ENCODE measurements at regions not wholly inside any gene's neighbourhood (a gene's known extent, or its start where the extent isn't known, plus 50 kb on each side); places are given as distances from the start of the nearest gene placed in this dataset.

- TF ChIP-seq CTCF (IDR thresholded peaks at IDR 0.05): no peak
- no peak for TF ChIP-seq EP300 (IDR thresholded peaks at IDR 0.05)
- TF ChIP-seq POLR2A (IDR thresholded peaks at IDR 0.05): no peak
These were observed 89.1 kb upstream of the NUDT4 start for GRCh38 chr12:93288626-93289025.

Data from ovary (tissue), 3 donors.